ENCODE measurements at regions not wholly inside any gene's neighbourhood (a gene's known extent, or its start where the extent isn't known, plus 50 kb on each side); places are given as distances from the start of the nearest gene placed in this dataset.

GRCh38 chr4:79046016-79046592 is 106.9 kb upstream of the PAQR3 start:
- H3K9me3 Mint-ChIP-seq, result peaks cover 2% of the 10 kb centered on the region
- H3K27ac Mint-ChIP-seq, result no peak overlapping the region
- Histone ChIP-seq H3K79me2 (ENCODE audit: low read depth) (no peaks in the 10 kb centered on the region), H3K4me2 (no peak overlapping the region), H3K4me1 (no peaks in the 10 kb centered on the region), H3K27me3 (no peaks in the 10 kb centered on the region), H3K27ac (no peak overlapping the region), H3K36me3 (no peaks in the 10 kb centered on the region), H2AFZ (replicated peaks) (no peak overlapping the region), H3K9ac (no peak overlapping the region), H3K9me3 (ENCODE audit: low read depth) (no peaks in the 10 kb centered on the region), H3F3A (ENCODE audit: low read depth) (no peaks in the 10 kb centered on the region), H3K4me3 (no peak overlapping the region), H4K20me1 (ENCODE audit: low read depth) (no peaks in the 10 kb centered on the region)
- H3K4me3 Mint-ChIP-seq, result no peak overlapping the region
- no peaks in the 10 kb centered on the region for H3K36me3 Mint-ChIP-seq
- no peak for DNase-seq (ENCODE audit: low spot score)
- TF ChIP-seq EZH2 (IDR thresholded peaks at IDR 0.05), result no peak
- TF ChIP-seq EZH2phosphoT487 (IDR thresholded peaks at IDR 0.05), result no peak
- TF ChIP-seq, protein P1, sequence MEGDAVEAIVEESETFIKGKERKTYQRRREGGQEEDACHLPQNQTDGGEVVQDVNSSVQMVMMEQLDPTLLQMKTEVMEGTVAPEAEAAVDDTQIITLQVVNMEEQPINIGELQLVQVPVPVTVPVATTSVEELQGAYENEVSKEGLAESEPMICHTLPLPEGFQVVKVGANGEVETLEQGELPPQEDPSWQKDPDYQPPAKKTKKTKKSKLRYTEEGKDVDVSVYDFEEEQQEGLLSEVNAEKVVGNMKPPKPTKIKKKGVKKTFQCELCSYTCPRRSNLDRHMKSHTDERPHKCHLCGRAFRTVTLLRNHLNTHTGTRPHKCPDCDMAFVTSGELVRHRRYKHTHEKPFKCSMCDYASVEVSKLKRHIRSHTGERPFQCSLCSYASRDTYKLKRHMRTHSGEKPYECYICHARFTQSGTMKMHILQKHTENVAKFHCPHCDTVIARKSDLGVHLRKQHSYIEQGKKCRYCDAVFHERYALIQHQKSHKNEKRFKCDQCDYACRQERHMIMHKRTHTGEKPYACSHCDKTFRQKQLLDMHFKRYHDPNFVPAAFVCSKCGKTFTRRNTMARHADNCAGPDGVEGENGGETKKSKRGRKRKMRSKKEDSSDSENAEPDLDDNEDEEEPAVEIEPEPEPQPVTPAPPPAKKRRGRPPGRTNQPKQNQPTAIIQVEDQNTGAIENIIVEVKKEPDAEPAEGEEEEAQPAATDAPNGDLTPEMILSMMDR (IDR thresholded peaks at IDR 0.05), result no peak
- peaks cover 9% of the 10 kb centered on the region for H3K4me1 Mint-ChIP-seq
- H3K27me3 Mint-ChIP-seq (ENCODE audit: insufficient read depth, low read depth), result no peaks in the 10 kb centered on the region

DNA sequence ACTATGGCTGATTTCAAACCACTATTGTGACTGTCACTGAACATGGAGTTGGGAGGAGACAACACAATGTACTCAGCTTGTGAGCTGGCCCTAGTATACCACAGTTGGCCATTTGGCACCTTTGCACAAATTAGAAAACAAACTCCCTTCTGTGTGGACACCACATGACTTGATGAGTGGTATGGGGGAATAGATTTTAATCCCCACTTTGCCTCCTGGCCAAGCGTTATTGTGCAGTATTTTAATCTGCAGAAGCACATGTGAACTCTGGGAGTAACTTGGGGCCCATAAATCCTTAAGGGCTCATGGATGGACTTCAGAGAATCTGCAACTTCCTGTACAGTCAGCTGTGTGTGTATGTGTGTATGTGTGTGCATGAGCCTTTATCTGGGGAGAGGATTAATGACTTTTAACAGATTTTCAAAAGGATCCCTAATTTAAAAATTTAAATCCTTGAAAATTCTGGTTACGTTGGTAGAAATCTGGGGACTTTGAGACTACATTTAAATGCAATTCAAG is 105.0 kb upstream of the PAQR3 start:
- no peaks in the 10 kb centered on the region for H4K20me1 ChIP-seq (ENCODE audit: low read depth)
- H3K36me3 ChIP-seq, result no peaks in the 10 kb centered on the region
- no peaks in the 10 kb centered on the region for H3K9me3 ChIP-seq (ENCODE audit: low read depth)
- no peaks in the 10 kb centered on the region for H3K4me1 ChIP-seq
- H3F3A ChIP-seq (ENCODE audit: low read depth), result no peaks in the 10 kb centered on the region
- H3K4me3 Mint-ChIP-seq, result no peak overlapping the region
- H3K4me1 Mint-ChIP-seq, result peaks cover 5% of the 10 kb centered on the region
- no peak overlapping the region for H3K4me2 ChIP-seq
- TF ChIP-seq EZH2phosphoT487 (IDR thresholded peaks at IDR 0.05) (no peak), EZH2 (IDR thresholded peaks at IDR 0.05) (no peak)
- TF ChIP-seq, protein P1 (IDR thresholded peaks at IDR 0.05), result no peak
- H3K9me3 Mint-ChIP-seq, result no peaks in the 10 kb centered on the region
- no peak overlapping the region for H3K4me3 ChIP-seq
- no peak for DNase-seq (ENCODE audit: low spot score)
- H3K36me3 Mint-ChIP-seq, result no peaks in the 10 kb centered on the region
- H3K27me3 ChIP-seq, result no peaks in the 10 kb centered on the region
- H2AFZ ChIP-seq (replicated peaks), result no peak overlapping the region
- no peak overlapping the region for H3K27ac Mint-ChIP-seq
- no peaks in the 10 kb centered on the region for H3K79me2 ChIP-seq (ENCODE audit: low read depth)
- no peak overlapping the region for H3K27ac ChIP-seq
- no peaks in the 10 kb centered on the region for H3K27me3 Mint-ChIP-seq (ENCODE audit: insufficient read depth, low read depth)
- H3K9ac ChIP-seq, result no peak overlapping the region

- no peaks in the 10 kb centered on the region for H3K36me3 ChIP-seq
- no peak overlapping the region for H3K27ac ChIP-seq
- Mint-ChIP-seq H3K36me3 (no peaks in the 10 kb centered on the region), H3K9me3 (no peaks in the 10 kb centered on the region), H3K27me3 (ENCODE audit: insufficient read depth, low read depth) (no peaks in the 10 kb centered on the region), H3K4me3 (no peak overlapping the region), H3K4me1 (no peaks in the 10 kb centered on the region), H3K27ac (no peak overlapping the region)
- no peaks in the 10 kb centered on the region for H3K27me3 ChIP-seq
- no peaks in the 10 kb centered on the region for H3K79me2 ChIP-seq (ENCODE audit: low read depth)
- no peaks in the 10 kb centered on the region for H3K9me3 ChIP-seq (ENCODE audit: low read depth)
- DNase-seq (ENCODE audit: low spot score), result no peak
- no peaks in the 10 kb centered on the region for H3F3A ChIP-seq (ENCODE audit: low read depth)
- H3K9ac ChIP-seq, result no peak overlapping the region
- TF ChIP-seq, protein P1 (IDR thresholded peaks at IDR 0.05), result no peak
- TF ChIP-seq EZH2 (IDR thresholded peaks at IDR 0.05), result no peak
- TF ChIP-seq EZH2phosphoT487 (IDR thresholded peaks at IDR 0.05), result no peak
- no peaks in the 10 kb centered on the region for H4K20me1 ChIP-seq (ENCODE audit: low read depth)
- no peak overlapping the region for H3K4me3 ChIP-seq
- H2AFZ ChIP-seq (replicated peaks), result no peak overlapping the region
- H3K4me2 ChIP-seq, result no peak overlapping the region
- H3K4me1 ChIP-seq, result no peaks in the 10 kb centered on the region
These were observed 103.9 kb upstream of the PAQR3 start for GRCh38 chr4:79043138-79043537.

All from neural progenitor cell (in vitro differentiated cells).